ENCODE measurements at regions not wholly inside any gene's neighbourhood (a gene's known extent, or its start where the extent isn't known, plus 50 kb on each side); places are given as distances from the start of the nearest gene placed in this dataset.

- Histone ChIP-seq H3K36me3 (ENCODE audit: control insufficient read depth, insufficient read depth, low read length) (no peaks in the 10 kb centered on the region), H3K4me3 (ENCODE audit: low read depth, low read length) (no peak overlapping the region), H3K27me3 (ENCODE audit: control insufficient read depth, insufficient read depth, low read length) (no peaks in the 10 kb centered on the region)
- CTCF ChIA-PET = no interaction called here
- DNase-seq (ENCODE audit: low read depth) = no peak
- TF ChIP-seq, protein P1, sequence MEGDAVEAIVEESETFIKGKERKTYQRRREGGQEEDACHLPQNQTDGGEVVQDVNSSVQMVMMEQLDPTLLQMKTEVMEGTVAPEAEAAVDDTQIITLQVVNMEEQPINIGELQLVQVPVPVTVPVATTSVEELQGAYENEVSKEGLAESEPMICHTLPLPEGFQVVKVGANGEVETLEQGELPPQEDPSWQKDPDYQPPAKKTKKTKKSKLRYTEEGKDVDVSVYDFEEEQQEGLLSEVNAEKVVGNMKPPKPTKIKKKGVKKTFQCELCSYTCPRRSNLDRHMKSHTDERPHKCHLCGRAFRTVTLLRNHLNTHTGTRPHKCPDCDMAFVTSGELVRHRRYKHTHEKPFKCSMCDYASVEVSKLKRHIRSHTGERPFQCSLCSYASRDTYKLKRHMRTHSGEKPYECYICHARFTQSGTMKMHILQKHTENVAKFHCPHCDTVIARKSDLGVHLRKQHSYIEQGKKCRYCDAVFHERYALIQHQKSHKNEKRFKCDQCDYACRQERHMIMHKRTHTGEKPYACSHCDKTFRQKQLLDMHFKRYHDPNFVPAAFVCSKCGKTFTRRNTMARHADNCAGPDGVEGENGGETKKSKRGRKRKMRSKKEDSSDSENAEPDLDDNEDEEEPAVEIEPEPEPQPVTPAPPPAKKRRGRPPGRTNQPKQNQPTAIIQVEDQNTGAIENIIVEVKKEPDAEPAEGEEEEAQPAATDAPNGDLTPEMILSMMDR (IDR thresholded peaks at IDR 0.05; ENCODE audit: insufficient read depth, low read depth, low read length) = no peak
- POLR2A ChIA-PET = no interaction called here
Measured at GRCh38 chr5:121160591-121160990, 691.1 kb upstream of the FTMT start.

DNA sequence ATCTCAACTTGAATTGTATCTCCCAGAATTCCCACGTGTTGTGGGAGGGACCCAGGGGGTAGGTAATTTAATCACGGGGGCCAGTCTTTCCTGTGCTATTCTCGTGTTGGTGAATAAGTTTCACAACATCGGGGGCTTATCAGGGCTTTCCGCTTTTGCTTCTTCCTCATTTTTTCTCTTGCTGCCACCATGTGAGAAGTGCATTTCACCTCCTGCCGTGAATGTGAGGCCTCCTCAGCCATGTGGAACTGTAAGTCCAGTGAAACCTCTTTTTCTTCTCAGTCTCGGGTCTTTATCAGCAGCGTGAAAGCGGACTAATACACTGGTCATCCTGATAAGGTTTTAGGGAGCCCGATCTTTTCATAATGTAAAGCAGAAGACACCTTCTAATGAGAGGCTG is 687.0 kb upstream of the FTMT start:
- ChIA-PET CTCF (interaction anchor here (1.5 kb wide), 1 partner anchor 9 kb away, joined by 3 read pairs; no protein-coding TSS in a partner anchor), POLR2A (no interaction called here)
- no peak for DNase-seq (ENCODE audit: low read depth)
- Histone ChIP-seq H3K27me3 (ENCODE audit: control insufficient read depth, insufficient read depth, low read length) (no peaks in the 10 kb centered on the region), H3K36me3 (ENCODE audit: control insufficient read depth, insufficient read depth, low read length) (no peaks in the 10 kb centered on the region), H3K4me3 (ENCODE audit: low read depth, low read length) (no peak overlapping the region)
- TF ChIP-seq, protein P1 (IDR thresholded peaks at IDR 0.05; ENCODE audit: insufficient read depth, low read depth, low read length) = no peak

GRCh38 chr5:121171361-121171760 is 680.3 kb upstream of the FTMT start:
- POLR2A ChIA-PET = interaction anchor here (0.6 kb wide), 1 partner anchor 1138 kb away, joined by 3 read pairs; no protein-coding TSS in a partner anchor
- no peaks in the 10 kb centered on the region for H3K36me3 ChIP-seq (ENCODE audit: control insufficient read depth, insufficient read depth, low read length)
- CTCF ChIA-PET = no interaction called here
- TF ChIP-seq, protein P1 (IDR thresholded peaks at IDR 0.05; ENCODE audit: insufficient read depth, low read depth, low read length) = no peak
- H3K27me3 ChIP-seq (ENCODE audit: control insufficient read depth, insufficient read depth, low read length) = no peaks in the 10 kb centered on the region
- DNase-seq (ENCODE audit: low read depth) = no peak
- H3K4me3 ChIP-seq (ENCODE audit: low read depth, low read length) = no peak overlapping the region

GRCh38 chr5:121171834-121172233 is 679.8 kb upstream of the FTMT start:
- DNase-seq (ENCODE audit: low read depth) = no peak
- CTCF ChIA-PET = no interaction called here
- no peaks in the 10 kb centered on the region for H3K36me3 ChIP-seq (ENCODE audit: control insufficient read depth, insufficient read depth, low read length)
- POLR2A ChIA-PET = no interaction called here
- no peak overlapping the region for H3K4me3 ChIP-seq (ENCODE audit: low read depth, low read length)
- TF ChIP-seq, protein P1 (IDR thresholded peaks at IDR 0.05; ENCODE audit: insufficient read depth, low read depth, low read length) = no peak
- H3K27me3 ChIP-seq (ENCODE audit: control insufficient read depth, insufficient read depth, low read length) = no peaks in the 10 kb centered on the region

GRCh38 chr5:121174351-121174750 is 677.3 kb upstream of the FTMT start:
- CTCF ChIA-PET = no interaction called here
- Histone ChIP-seq H3K36me3 (ENCODE audit: control insufficient read depth, insufficient read depth, low read length) (no peaks in the 10 kb centered on the region), H3K27me3 (ENCODE audit: control insufficient read depth, insufficient read depth, low read length) (no peaks in the 10 kb centered on the region), H3K4me3 (ENCODE audit: low read depth, low read length) (no peak overlapping the region)
- TF ChIP-seq, protein P1 (IDR thresholded peaks at IDR 0.05; ENCODE audit: insufficient read depth, low read depth, low read length) = no peak
- POLR2A ChIA-PET = no interaction called here
- DNase-seq (ENCODE audit: low read depth) = no peak
